HL-60 (cell line): ENCODE measurements at regions not wholly inside any gene's neighbourhood (a gene's known extent, or its start where the extent isn't known, plus 50 kb on each side); places are given as distances from the start of the nearest gene placed in this dataset.
A peak's percentile ranks its signal among the peaks of the same experiment; 100 is the strongest.

Source experiments
- DNase-seq, 2 experiments: peaks; one replicate each; pipeline ENCODE4 v3.0.0-alpha.2; 2010 to 2020; ENCODE audit warnings: low read depth in 1 of 2, low spot score in 1 of 2
- H3K27ac ChIP-seq: fragments of 250-450 bp; sonication (Bioruptor Pico); replicated peaks from 2 replicates; pipeline ENCODE4 v1.5.1; 2020; ENCODE audit warnings: mild to moderate bottlenecking, moderate library complexity
- H3K27me3 ChIP-seq: fragments of 250-450 bp; sonication (Bioruptor Pico); 2 replicates; pipeline ENCODE4 v1.5.1; 2021; ENCODE audit warnings: mild to moderate bottlenecking, moderate library complexity; ENCODE audit not compliant: insufficient read depth, poor library complexity, severe bottlenecking
- H3K4me3 ChIP-seq: replicated peaks from 2 replicates; pipeline ENCODE4 v1.5.1; 2011; ENCODE audit warnings: mild to moderate bottlenecking, control low read depth, low read length; ENCODE audit not compliant: insufficient read depth
- CTCF ChIP-seq: IDR thresholded peaks from one replicate; pipeline ENCODE4 v1.5.1; 2011; ENCODE audit warnings: low read length, control low read depth, inconsistent platforms; ENCODE audit not compliant: insufficient read depth
- GABPA ChIP-seq: IDR thresholded peaks from 2 replicates; pipeline ENCODE4 v1.6.1; 2012; ENCODE audit warnings: low read depth
- POLR2AphosphoS5 ChIP-seq: IDR thresholded peaks from 2 replicates; pipeline ENCODE4 v1.6.1; 2012; ENCODE audit warnings: low read depth
- SPI1 ChIP-seq: IDR thresholded peaks from 2 replicates; pipeline ENCODE4 v1.6.1; 2012; ENCODE audit warnings: low read depth, mild to moderate bottlenecking, borderline replicate concordance
- TF ChIP-seq, protein P1 (sequence below): IDR thresholded peaks from 2 replicates; pipeline ENCODE4 v1.6.1; 2012; ENCODE audit warnings: low read depth; ENCODE audit not compliant: insufficient replicate concordance

DNA sequence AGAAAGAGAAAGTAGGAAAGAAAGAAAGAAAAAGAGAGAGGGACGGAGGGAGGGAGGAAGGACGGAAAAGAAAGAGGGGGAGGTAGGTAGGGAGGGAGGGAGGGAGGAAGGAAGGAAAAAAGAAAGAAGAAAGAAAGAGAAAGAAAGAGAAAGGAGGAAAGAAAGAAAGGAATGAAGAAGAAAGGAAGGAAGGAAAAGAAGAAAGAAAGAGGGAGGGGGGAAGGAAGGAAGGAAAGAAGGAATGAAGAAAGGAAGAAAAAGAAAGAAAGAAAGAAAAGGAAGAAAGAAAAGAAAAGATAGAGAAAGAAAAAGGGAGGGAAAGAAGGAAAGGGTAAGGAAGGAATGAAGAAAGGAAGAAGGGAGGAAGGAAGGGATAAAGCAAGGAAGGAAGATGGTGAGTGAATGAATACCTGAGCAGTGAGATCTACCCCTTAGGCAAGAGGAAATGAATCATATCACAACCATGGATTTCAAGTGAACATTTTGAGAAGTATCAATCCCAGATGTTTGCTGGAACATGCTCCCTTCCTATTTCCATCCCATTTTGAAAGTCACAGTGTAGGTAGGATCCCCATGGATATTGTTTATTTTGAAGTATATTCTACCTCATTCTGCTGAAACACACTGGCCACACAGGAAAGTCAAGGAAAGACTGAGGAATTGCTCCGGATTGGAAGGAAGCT, 639.4 kb upstream of the TBX3 start:
- DNase-seq = no peak
- TF ChIP-seq, protein P1, sequence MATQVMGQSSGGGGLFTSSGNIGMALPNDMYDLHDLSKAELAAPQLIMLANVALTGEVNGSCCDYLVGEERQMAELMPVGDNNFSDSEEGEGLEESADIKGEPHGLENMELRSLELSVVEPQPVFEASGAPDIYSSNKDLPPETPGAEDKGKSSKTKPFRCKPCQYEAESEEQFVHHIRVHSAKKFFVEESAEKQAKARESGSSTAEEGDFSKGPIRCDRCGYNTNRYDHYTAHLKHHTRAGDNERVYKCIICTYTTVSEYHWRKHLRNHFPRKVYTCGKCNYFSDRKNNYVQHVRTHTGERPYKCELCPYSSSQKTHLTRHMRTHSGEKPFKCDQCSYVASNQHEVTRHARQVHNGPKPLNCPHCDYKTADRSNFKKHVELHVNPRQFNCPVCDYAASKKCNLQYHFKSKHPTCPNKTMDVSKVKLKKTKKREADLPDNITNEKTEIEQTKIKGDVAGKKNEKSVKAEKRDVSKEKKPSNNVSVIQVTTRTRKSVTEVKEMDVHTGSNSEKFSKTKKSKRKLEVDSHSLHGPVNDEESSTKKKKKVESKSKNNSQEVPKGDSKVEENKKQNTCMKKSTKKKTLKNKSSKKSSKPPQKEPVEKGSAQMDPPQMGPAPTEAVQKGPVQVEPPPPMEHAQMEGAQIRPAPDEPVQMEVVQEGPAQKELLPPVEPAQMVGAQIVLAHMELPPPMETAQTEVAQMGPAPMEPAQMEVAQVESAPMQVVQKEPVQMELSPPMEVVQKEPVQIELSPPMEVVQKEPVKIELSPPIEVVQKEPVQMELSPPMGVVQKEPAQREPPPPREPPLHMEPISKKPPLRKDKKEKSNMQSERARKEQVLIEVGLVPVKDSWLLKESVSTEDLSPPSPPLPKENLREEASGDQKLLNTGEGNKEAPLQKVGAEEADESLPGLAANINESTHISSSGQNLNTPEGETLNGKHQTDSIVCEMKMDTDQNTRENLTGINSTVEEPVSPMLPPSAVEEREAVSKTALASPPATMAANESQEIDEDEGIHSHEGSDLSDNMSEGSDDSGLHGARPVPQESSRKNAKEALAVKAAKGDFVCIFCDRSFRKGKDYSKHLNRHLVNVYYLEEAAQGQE = no peak
- TF ChIP-seq CTCF (no peak), GABPA (no peak), SPI1 (no peak), POLR2AphosphoS5 (no peak)
- H3K4me3 ChIP-seq = no peak overlapping the region
- no peaks in the 10 kb centered on the region for H3K27me3 ChIP-seq
- H3K27ac ChIP-seq = no peak overlapping the region

GRCh38 chr12:115322275-115322674, 638.3 kb upstream of the TBX3 start:
- no peaks in the 10 kb centered on the region for H3K27me3 ChIP-seq

GRCh38 chr12:115320967-115321366, 637.0 kb upstream of the TBX3 start:
- TF ChIP-seq SPI1 (no peak), POLR2AphosphoS5 (no peak)
- Histone ChIP-seq H3K27me3 (no peaks in the 10 kb centered on the region), H3K4me3 (no peak overlapping the region), H3K27ac (no peak overlapping the region)
- DNase-seq = no peak

More at GRCh38 chr12:115322275-115322674, 638.3 kb upstream of the TBX3 start:
- Histone ChIP-seq H3K4me3 (no peak overlapping the region), H3K27ac (no peak overlapping the region)
- no peak for TF ChIP-seq POLR2AphosphoS5
- peak; percentile 42 for TF ChIP-seq SPI1
- DNase-seq = no peak

DNA sequence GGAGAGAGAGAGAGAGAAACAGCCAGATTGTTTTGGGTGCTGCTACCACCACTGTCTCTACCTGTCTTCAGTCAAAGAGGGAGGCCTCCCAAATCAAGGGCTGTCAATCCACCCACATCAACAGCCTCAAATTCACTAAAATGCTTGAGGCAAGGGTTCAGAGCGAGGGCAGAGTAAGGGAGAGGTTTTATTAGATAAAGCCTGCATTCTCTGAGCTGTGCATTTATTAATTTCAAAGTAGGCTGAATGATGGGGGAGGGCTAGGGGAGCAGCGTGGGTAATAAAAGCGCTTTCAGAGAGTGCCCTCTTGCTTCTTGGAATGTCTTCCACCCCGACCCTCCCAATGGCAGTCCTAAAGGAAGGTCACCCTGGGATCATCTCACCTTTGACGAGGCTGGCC, 636.5 kb upstream of the TBX3 start:
- no peak overlapping the region for H3K4me3 ChIP-seq
- no peaks in the 10 kb centered on the region for H3K27me3 ChIP-seq
- DNase-seq = no peak
- TF ChIP-seq GABPA = no peak
- no peak for TF ChIP-seq POLR2AphosphoS5
- no peak for TF ChIP-seq CTCF
- TF ChIP-seq, protein P1 = no peak
- no peak for TF ChIP-seq SPI1
- no peak overlapping the region for H3K27ac ChIP-seq
